ENCODE measurements at regions not wholly inside any gene's neighbourhood (a gene's known extent, or its start where the extent isn't known, plus 50 kb on each side); places are given as distances from the start of the nearest gene placed in this dataset.

GRCh38 chr6:144845186-144845585, 560.1 kb downstream of the UTRN start:
- no peaks in the 10 kb centered on the region for H3K9me3 ChIP-seq (ENCODE audit: severe bottlenecking)
- H3K4me3 ChIP-seq (ENCODE audit: low read depth, low read length) = no peak overlapping the region
- H3K36me3 ChIP-seq = no peaks in the 10 kb centered on the region
- no peak for TF ChIP-seq CTCF (IDR thresholded peaks at IDR 0.05; ENCODE audit: low read depth, low read length)
- no peak overlapping the region for H3K27ac ChIP-seq
- no peak for DNase-seq
- no peaks in the 10 kb centered on the region for H3K27me3 ChIP-seq (ENCODE audit: insufficient read depth, low read depth, severe bottlenecking)

- H3K9me3 ChIP-seq (ENCODE audit: severe bottlenecking) = no peaks in the 10 kb centered on the region
- no peaks in the 10 kb centered on the region for H3K27me3 ChIP-seq (ENCODE audit: insufficient read depth, low read depth, severe bottlenecking)
- H3K36me3 ChIP-seq = no peaks in the 10 kb centered on the region
- DNase-seq = peak; percentile 44
- H3K27ac ChIP-seq = no peak overlapping the region
- no peak for TF ChIP-seq CTCF (IDR thresholded peaks at IDR 0.05; ENCODE audit: low read depth, low read length)
- no peak overlapping the region for H3K4me3 ChIP-seq (ENCODE audit: low read depth, low read length)
Measured at GRCh38 chr6:144847916-144848315, 562.8 kb downstream of the UTRN start.

GRCh38 chr6:144849920-144850319, 564.8 kb downstream of the UTRN start:
- H3K27me3 ChIP-seq (ENCODE audit: insufficient read depth, low read depth, severe bottlenecking) = no peaks in the 10 kb centered on the region
- DNase-seq = no peak
- no peak overlapping the region for H3K27ac ChIP-seq
- H3K36me3 ChIP-seq = no peaks in the 10 kb centered on the region
- H3K4me3 ChIP-seq (ENCODE audit: low read depth, low read length) = no peak overlapping the region
- no peaks in the 10 kb centered on the region for H3K9me3 ChIP-seq (ENCODE audit: severe bottlenecking)
- no peak for TF ChIP-seq CTCF (IDR thresholded peaks at IDR 0.05; ENCODE audit: low read depth, low read length)

- no peaks in the 10 kb centered on the region for H3K9me3 ChIP-seq (ENCODE audit: severe bottlenecking)
- H3K4me3 ChIP-seq (ENCODE audit: low read depth, low read length) = no peak overlapping the region
- DNase-seq = no peak
- no peaks in the 10 kb centered on the region for H3K36me3 ChIP-seq
- no peak for TF ChIP-seq CTCF (IDR thresholded peaks at IDR 0.05; ENCODE audit: low read depth, low read length)
- H3K27me3 ChIP-seq (ENCODE audit: insufficient read depth, low read depth, severe bottlenecking) = no peaks in the 10 kb centered on the region
- H3K27ac ChIP-seq = no peak overlapping the region
Measured at GRCh38 chr6:144853603-144854002, 568.5 kb downstream of the UTRN start.

GRCh38 chr6:144854654-144855053, 569.5 kb downstream of the UTRN start:
- no peak for TF ChIP-seq CTCF (IDR thresholded peaks at IDR 0.05; ENCODE audit: low read depth, low read length)
- Histone ChIP-seq H3K9me3 (ENCODE audit: severe bottlenecking) (no peaks in the 10 kb centered on the region), H3K4me3 (ENCODE audit: low read depth, low read length) (no peak overlapping the region), H3K27ac (no peak overlapping the region), H3K36me3 (no peaks in the 10 kb centered on the region), H3K27me3 (ENCODE audit: insufficient read depth, low read depth, severe bottlenecking) (no peaks in the 10 kb centered on the region)
- no peak for DNase-seq

- Histone ChIP-seq H3K36me3 (no peaks in the 10 kb centered on the region), H3K27ac (no peak overlapping the region), H3K27me3 (ENCODE audit: insufficient read depth, low read depth, severe bottlenecking) (no peaks in the 10 kb centered on the region), H3K9me3 (ENCODE audit: severe bottlenecking) (no peaks in the 10 kb centered on the region), H3K4me3 (ENCODE audit: low read depth, low read length) (no peak overlapping the region)
- DNase-seq = no peak
- TF ChIP-seq CTCF (IDR thresholded peaks at IDR 0.05; ENCODE audit: low read depth, low read length) = no peak
Measured at GRCh38 chr6:144855375-144855774, 570.2 kb downstream of the UTRN start.

Data from WERI-Rb-1 (cell line).